ENCODE measurements at regions not wholly inside any gene's neighbourhood (a gene's known extent, or its start where the extent isn't known, plus 50 kb on each side); places are given as distances from the start of the nearest gene placed in this dataset.
"Not testable (repeated sequence)": the region's sequence is repeated elsewhere in the genome, so short reads cannot be mapped to it uniquely, and the experiment has no call there.

GRCh38 chr10:21463436-21463835, 62.0 kb downstream of the SKIDA1 start:
- Histone ChIP-seq H3K9me3 (ENCODE audit: control insufficient read depth in 2 of 2, low read length in 2 of 2) (no peaks in the 10 kb centered on the region), H3K27me3 (ENCODE audit: control insufficient read depth in 2 of 2, insufficient read depth in 2 of 2, low read length in 2 of 2) (no peaks in the 10 kb centered on the region), H3K27ac (ENCODE audit: low read depth in 2 of 2, low read length in 2 of 2) (no peak overlapping the region), H3K4me1 (ENCODE audit: control insufficient read depth in 2 of 2, insufficient read depth in 2 of 2, low read length in 2 of 2) (no peaks in the 10 kb centered on the region), H3K9ac (ENCODE audit: low read depth in 1 of 2, low read length in 2 of 2) (no peak overlapping the region), H3K4me3 (ENCODE audit: low read length in 2 of 2) (no peak overlapping the region), H3K36me3 (ENCODE audit: control insufficient read depth in 2 of 2, insufficient read depth in 2 of 2, low read length in 2 of 2) (no peaks in the 10 kb centered on the region)

DNA sequence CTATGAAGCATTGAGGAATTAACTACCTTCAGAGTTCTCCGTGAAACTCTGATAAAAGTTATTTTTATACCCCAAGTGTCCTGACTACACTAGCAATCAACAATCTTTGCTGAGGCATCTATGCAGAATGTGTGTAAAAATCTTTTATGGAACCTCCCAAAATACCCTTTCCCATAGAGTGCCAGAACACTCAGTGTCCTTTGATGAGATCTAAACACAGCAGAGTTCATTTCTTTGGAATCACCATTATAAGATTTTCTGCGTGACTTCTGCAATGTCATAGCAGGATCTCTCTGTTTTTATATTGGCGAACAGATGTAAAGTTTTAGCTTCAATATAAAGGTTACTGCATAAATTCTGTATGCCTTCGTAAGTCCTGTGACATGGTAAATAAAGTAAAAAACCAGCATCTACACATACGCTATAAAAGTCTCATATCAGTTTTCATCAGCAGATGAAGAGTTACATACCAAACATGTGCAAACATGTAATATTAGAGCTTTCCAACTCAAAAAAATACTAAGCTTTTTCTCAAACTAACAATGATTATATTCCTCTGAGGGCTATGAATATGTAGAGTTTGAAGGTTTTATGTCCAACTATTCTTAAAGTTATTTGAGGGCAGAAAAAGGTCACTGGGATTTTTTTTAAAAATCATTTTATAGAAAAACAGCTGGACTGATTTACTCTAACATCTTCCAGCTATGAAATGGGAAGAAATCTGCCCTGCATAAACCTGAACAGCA, 67.2 kb downstream of the SKIDA1 start:
- Histone ChIP-seq H3K9me3 (ENCODE audit: control insufficient read depth in 2 of 2, low read length in 2 of 2) (no peaks in the 10 kb centered on the region), H3K4me1 (ENCODE audit: control insufficient read depth in 2 of 2, insufficient read depth in 2 of 2, low read length in 2 of 2) (no peaks in the 10 kb centered on the region), H3K4me3 (ENCODE audit: low read length in 2 of 2) (no peak overlapping the region), H3K27me3 (ENCODE audit: control insufficient read depth in 2 of 2, insufficient read depth in 2 of 2, low read length in 2 of 2) (no peaks in the 10 kb centered on the region), H3K9ac (ENCODE audit: low read depth in 1 of 2, low read length in 2 of 2) (no peak overlapping the region), H3K36me3 (ENCODE audit: control insufficient read depth in 2 of 2, insufficient read depth in 2 of 2, low read length in 2 of 2) (no peaks in the 10 kb centered on the region), H3K27ac (ENCODE audit: low read depth in 2 of 2, low read length in 2 of 2) (no peak overlapping the region)

DNA sequence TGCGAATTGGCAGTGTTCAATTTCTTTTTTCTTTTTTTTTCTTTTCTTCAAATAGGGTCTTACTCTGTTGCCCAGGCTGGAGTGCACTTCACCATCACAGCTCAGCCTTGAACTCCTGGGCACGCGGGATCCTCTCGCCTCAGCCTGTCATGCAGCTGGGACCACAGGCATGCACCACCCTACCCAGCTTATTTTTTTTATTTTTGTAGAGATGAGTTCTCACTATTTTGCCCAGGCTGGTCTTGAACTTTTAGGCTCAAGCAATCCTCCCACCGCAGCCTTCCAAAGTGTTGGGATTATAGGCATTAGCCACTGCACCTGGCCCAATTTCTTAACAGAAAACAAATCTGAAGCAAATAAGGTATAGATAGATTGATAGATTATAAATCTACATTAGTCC, 69.3 kb downstream of the SKIDA1 start:
- Histone ChIP-seq H3K27ac (ENCODE audit: low read depth in 2 of 2, low read length in 2 of 2) (no peak overlapping the region), H3K4me3 (ENCODE audit: low read length in 2 of 2) (no peak overlapping the region), H3K4me1 (ENCODE audit: control insufficient read depth in 2 of 2, insufficient read depth in 2 of 2, low read length in 2 of 2) (no peaks in the 10 kb centered on the region), H3K27me3 (ENCODE audit: control insufficient read depth in 2 of 2, insufficient read depth in 2 of 2, low read length in 2 of 2) (no peaks in the 10 kb centered on the region), H3K9ac (ENCODE audit: low read depth in 1 of 2, low read length in 2 of 2) (no peak overlapping the region), H3K9me3 (ENCODE audit: control insufficient read depth in 2 of 2, low read length in 2 of 2) (no peaks in the 10 kb centered on the region), H3K36me3 (ENCODE audit: control insufficient read depth in 2 of 2, insufficient read depth in 2 of 2, low read length in 2 of 2) (no peaks in the 10 kb centered on the region)

DNA sequence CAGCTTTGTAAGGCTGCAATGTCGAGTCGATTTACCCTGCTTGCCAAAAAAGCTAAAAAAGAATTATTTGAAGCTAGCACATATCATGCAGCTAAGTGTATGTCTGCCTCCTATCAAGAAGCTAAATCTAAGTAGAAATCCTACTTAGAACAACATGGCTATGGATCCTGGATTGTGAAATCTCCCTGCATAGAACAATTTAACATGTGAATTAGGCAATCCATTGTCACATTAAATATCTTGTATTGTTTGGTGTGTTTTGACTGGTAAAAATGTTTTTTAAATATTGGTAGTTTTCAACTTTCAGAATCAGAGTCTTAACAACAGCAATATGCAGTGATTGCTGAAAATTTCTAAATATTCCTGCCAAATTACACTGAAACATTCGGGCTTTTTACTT, 73.3 kb downstream of the SKIDA1 start:
- Histone ChIP-seq H3K4me3 (ENCODE audit: low read length in 2 of 2) (no peak overlapping the region), H3K9me3 (ENCODE audit: control insufficient read depth in 2 of 2, low read length in 2 of 2) (no peaks in the 10 kb centered on the region), H3K9ac (ENCODE audit: low read depth in 1 of 2, low read length in 2 of 2) (no peak overlapping the region), H3K27me3 (ENCODE audit: control insufficient read depth in 2 of 2, insufficient read depth in 2 of 2, low read length in 2 of 2) (no peaks in the 10 kb centered on the region), H3K27ac (ENCODE audit: low read depth in 2 of 2, low read length in 2 of 2) (no peak overlapping the region), H3K36me3 (ENCODE audit: control insufficient read depth in 2 of 2, insufficient read depth in 2 of 2, low read length in 2 of 2) (no peaks in the 10 kb centered on the region), H3K4me1 (ENCODE audit: control insufficient read depth in 2 of 2, insufficient read depth in 2 of 2, low read length in 2 of 2) (no peaks in the 10 kb centered on the region)

GRCh38 chr10:21449288-21449966, 76.1 kb downstream of the SKIDA1 start:
- no peak overlapping the region for H3K9ac ChIP-seq (ENCODE audit: low read depth in 1 of 2, low read length in 2 of 2)
- no peaks in the 10 kb centered on the region for H3K4me1 ChIP-seq (ENCODE audit: control insufficient read depth in 2 of 2, insufficient read depth in 2 of 2, low read length in 2 of 2)
- no peaks in the 10 kb centered on the region for H3K27me3 ChIP-seq (ENCODE audit: control insufficient read depth in 2 of 2, insufficient read depth in 2 of 2, low read length in 2 of 2)
- H3K9me3 ChIP-seq (ENCODE audit: control insufficient read depth in 2 of 2, low read length in 2 of 2) = no peaks in the 10 kb centered on the region
- no peak overlapping the region for H3K27ac ChIP-seq (ENCODE audit: low read depth in 2 of 2, low read length in 2 of 2)
- H3K4me3 ChIP-seq (ENCODE audit: low read length in 2 of 2) = no peak overlapping the region
- no peaks in the 10 kb centered on the region for H3K36me3 ChIP-seq (ENCODE audit: control insufficient read depth in 2 of 2, insufficient read depth in 2 of 2, low read length in 2 of 2)

DNA sequence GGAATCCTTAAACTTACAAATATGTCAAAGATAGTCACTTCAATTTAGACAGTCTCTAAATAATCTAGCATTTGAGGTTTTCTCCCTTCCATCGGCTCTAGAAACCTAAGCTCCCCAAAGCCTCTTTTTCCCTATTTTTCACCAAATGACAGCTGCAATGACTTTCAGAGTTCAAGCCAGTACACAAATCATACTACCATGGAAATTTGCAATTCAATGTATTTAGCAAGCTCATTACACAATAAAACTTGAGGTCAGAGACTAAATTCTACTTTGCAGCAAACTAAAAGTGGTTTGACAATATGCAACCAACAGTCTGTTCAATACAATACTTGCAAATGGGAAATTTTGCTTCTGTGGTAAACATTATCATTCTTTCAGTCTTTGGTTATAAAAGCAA, 80.3 kb downstream of the SKIDA1 start:
- H3K4me1 ChIP-seq (ENCODE audit: control insufficient read depth in 2 of 2, insufficient read depth in 2 of 2, low read length in 2 of 2) = no peaks in the 10 kb centered on the region
- H3K27me3 ChIP-seq (ENCODE audit: control insufficient read depth in 2 of 2, insufficient read depth in 2 of 2, low read length in 2 of 2) = no peaks in the 10 kb centered on the region
- no peak overlapping the region for H3K4me3 ChIP-seq (ENCODE audit: low read length in 2 of 2)
- H3K27ac ChIP-seq (ENCODE audit: low read depth in 2 of 2, low read length in 2 of 2) = no peak overlapping the region
- H3K9me3 ChIP-seq (ENCODE audit: control insufficient read depth in 2 of 2, low read length in 2 of 2) = no peaks in the 10 kb centered on the region
- H3K36me3 ChIP-seq (ENCODE audit: control insufficient read depth in 2 of 2, insufficient read depth in 2 of 2, low read length in 2 of 2) = no peaks in the 10 kb centered on the region
- H3K9ac ChIP-seq (ENCODE audit: low read depth in 1 of 2, low read length in 2 of 2) = no peak overlapping the region

DNA sequence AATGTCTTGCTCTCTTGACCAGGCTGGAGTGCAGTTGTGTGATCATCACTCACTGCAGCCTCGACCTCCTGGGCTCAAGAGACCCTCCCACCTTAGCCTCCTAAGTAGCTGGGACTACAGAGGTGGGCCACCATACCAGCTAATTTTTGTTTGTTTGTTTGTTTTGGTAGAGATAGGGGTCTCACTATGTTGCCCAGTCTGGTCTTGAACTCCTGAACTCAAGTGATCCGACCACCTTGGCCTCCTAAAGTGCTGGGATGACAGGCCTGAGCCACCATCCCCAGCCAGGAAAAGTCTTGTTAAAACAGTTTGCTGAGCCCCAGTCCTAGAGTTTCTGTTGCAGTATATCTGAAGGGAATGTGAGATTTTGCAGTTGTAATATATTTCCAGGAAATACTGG, 83.9 kb downstream of the SKIDA1 start:
- Histone ChIP-seq H3K9me3 (ENCODE audit: control insufficient read depth in 2 of 2, low read length in 2 of 2) (no peaks in the 10 kb centered on the region), H3K27ac (ENCODE audit: low read depth in 2 of 2, low read length in 2 of 2) (no peak overlapping the region), H3K27me3 (ENCODE audit: control insufficient read depth in 2 of 2, insufficient read depth in 2 of 2, low read length in 2 of 2) (no peaks in the 10 kb centered on the region), H3K9ac (ENCODE audit: low read depth in 1 of 2, low read length in 2 of 2) (no peak overlapping the region), H3K4me3 (ENCODE audit: low read length in 2 of 2) (no peak overlapping the region), H3K36me3 (ENCODE audit: control insufficient read depth in 2 of 2, insufficient read depth in 2 of 2, low read length in 2 of 2) (no peaks in the 10 kb centered on the region), H3K4me1 (ENCODE audit: control insufficient read depth in 2 of 2, insufficient read depth in 2 of 2, low read length in 2 of 2) (no peaks in the 10 kb centered on the region)

DNA sequence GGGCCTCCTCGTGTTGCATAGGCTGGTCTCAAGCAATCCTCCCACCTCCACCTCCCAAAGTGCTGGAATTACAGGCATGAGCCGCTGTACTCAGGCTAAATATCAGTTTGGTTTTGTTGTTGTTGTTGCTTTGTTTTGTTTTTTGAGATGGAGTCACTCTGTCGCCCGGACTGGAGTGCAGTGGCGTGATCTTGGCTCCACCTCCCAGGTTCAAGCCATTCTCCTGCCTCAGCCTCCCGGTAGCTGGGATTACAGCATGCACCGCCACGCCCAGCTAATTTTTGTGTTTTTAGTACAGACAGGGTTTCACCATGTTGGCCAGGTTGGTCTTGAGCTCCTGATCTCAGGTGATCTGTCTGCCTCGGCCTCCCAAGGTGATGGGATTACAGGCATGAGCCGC, 86.6 kb downstream of the SKIDA1 start:
- not testable (repeated sequence) for H3K27me3 ChIP-seq (ENCODE audit: control insufficient read depth in 2 of 2, insufficient read depth in 2 of 2, low read length in 2 of 2); H3K4me3 ChIP-seq (ENCODE audit: low read length in 2 of 2); H3K27ac ChIP-seq (ENCODE audit: low read depth in 2 of 2, low read length in 2 of 2); H3K36me3 ChIP-seq (ENCODE audit: control insufficient read depth in 2 of 2, insufficient read depth in 2 of 2, low read length in 2 of 2); H3K9me3 ChIP-seq (ENCODE audit: control insufficient read depth in 2 of 2, low read length in 2 of 2); H3K4me1 ChIP-seq (ENCODE audit: control insufficient read depth in 2 of 2, insufficient read depth in 2 of 2, low read length in 2 of 2); H3K9ac ChIP-seq (ENCODE audit: low read depth in 1 of 2, low read length in 2 of 2)

DNA sequence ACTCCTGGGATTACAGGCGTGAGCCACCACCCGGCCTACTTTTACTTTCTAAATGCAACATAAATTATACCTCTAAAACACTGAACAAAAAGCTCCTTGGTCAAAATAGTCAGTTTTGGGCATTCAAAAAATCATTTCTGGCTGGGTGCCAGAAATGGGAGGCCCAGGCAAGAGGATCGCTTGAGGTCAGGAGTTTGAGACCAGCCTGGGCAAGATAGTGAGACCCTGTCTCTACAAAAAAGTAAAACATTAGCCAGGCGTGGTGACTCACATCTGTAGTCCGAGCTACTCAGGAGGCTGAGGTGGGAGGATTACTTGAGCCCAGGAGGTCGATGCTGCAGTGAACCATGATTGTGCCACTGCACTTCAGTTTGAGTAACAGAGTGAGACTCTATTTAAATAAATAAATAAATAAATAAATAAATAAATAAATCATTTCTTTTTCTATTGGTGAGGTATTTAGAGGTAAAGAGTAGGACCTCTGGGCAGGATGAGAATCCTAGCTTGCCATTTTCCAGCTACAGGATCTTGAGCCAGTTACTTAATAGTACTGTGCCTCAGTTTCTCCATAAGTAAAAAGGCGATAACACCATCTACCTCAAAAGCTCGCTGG, 87.6 kb downstream of the SKIDA1 start:
- Histone ChIP-seq H3K9me3 (ENCODE audit: control insufficient read depth in 2 of 2, low read length in 2 of 2) (no peaks in the 10 kb centered on the region), H3K36me3 (ENCODE audit: control insufficient read depth in 2 of 2, insufficient read depth in 2 of 2, low read length in 2 of 2) (no peaks in the 10 kb centered on the region), H3K9ac (ENCODE audit: low read depth in 1 of 2, low read length in 2 of 2) (no peak overlapping the region), H3K4me3 (ENCODE audit: low read length in 2 of 2) (no peak overlapping the region), H3K27ac (ENCODE audit: low read depth in 2 of 2, low read length in 2 of 2) (no peak overlapping the region), H3K27me3 (ENCODE audit: control insufficient read depth in 2 of 2, insufficient read depth in 2 of 2, low read length in 2 of 2) (no peaks in the 10 kb centered on the region), H3K4me1 (ENCODE audit: control insufficient read depth in 2 of 2, insufficient read depth in 2 of 2, low read length in 2 of 2) (no peaks in the 10 kb centered on the region)

- no peak overlapping the region for H3K9ac ChIP-seq (ENCODE audit: low read depth in 1 of 2, low read length in 2 of 2)
- H3K27me3 ChIP-seq (ENCODE audit: control insufficient read depth in 2 of 2, insufficient read depth in 2 of 2, low read length in 2 of 2) = no peaks in the 10 kb centered on the region
- H3K27ac ChIP-seq (ENCODE audit: low read depth in 2 of 2, low read length in 2 of 2) = no peak overlapping the region
- H3K4me1 ChIP-seq (ENCODE audit: control insufficient read depth in 2 of 2, insufficient read depth in 2 of 2, low read length in 2 of 2) = no peaks in the 10 kb centered on the region
- no peaks in the 10 kb centered on the region for H3K36me3 ChIP-seq (ENCODE audit: control insufficient read depth in 2 of 2, insufficient read depth in 2 of 2, low read length in 2 of 2)
- no peak overlapping the region for H3K4me3 ChIP-seq (ENCODE audit: low read length in 2 of 2)
- no peaks in the 10 kb centered on the region for H3K9me3 ChIP-seq (ENCODE audit: control insufficient read depth in 2 of 2, low read length in 2 of 2)
These were observed 93.2 kb downstream of the SKIDA1 start for GRCh38 chr10:21432266-21432665.

All from mucosa of rectum (tissue), 2 donors.